ENCODE measurements at regions not wholly inside any gene's neighbourhood (a gene's known extent, or its start where the extent isn't known, plus 50 kb on each side); places are given as distances from the start of the nearest gene placed in this dataset.
"Not testable (repeated sequence)": the region's sequence is repeated elsewhere in the genome, so short reads cannot be mapped to it uniquely, and the experiment has no call there.

- H3K36me3 ChIP-seq (replicated peaks) = no peaks in the 10 kb centered on the region
- in situ Hi-C loops (cut with HindIII; ENCODE audit: low pct_ligation_motif_present, low sequenced_read_pairs) = no loop called here
- H3K27ac ChIP-seq = no peak overlapping the region
- TF ChIP-seq CTCF (IDR thresholded peaks at IDR 0.05; ENCODE audit: low read depth, low read length, missing control alignments) = no peak
- H3K4me3 ChIP-seq (ENCODE audit: low read depth, low read length) = no peak overlapping the region
- DNase-seq = no peak
- H3K27me3 ChIP-seq (replicated peaks) = no peaks in the 10 kb centered on the region
Measured at GRCh38 chr15:99467338-99467720, 98.5 kb upstream of the MEF2A start.

- DNase-seq = no peak
- H3K4me3 ChIP-seq (ENCODE audit: low read depth, low read length) = no peak overlapping the region
- no peak for TF ChIP-seq CTCF (IDR thresholded peaks at IDR 0.05; ENCODE audit: low read depth, low read length, missing control alignments)
- H3K27ac ChIP-seq = no peak overlapping the region
- in situ Hi-C loops (cut with HindIII; ENCODE audit: low pct_ligation_motif_present, low sequenced_read_pairs) = no loop called here
- H3K36me3 ChIP-seq (replicated peaks) = no peaks in the 10 kb centered on the region
- no peaks in the 10 kb centered on the region for H3K27me3 ChIP-seq (replicated peaks)
Measured at GRCh38 chr15:99467853-99468464, 97.8 kb upstream of the MEF2A start.

- H3K27ac ChIP-seq; DNase-seq; H3K27me3 ChIP-seq (replicated peaks); H3K36me3 ChIP-seq (replicated peaks); H3K4me3 ChIP-seq (ENCODE audit: low read depth, low read length); in situ Hi-C loops (cut with HindIII; ENCODE audit: low pct_ligation_motif_present, low sequenced_read_pairs): not testable (repeated sequence)
Measured at GRCh38 chr15:99470204-99470603, 95.6 kb upstream of the MEF2A start.

GRCh38 chr15:99472416-99473145 lies 93.2 kb upstream of the MEF2A start:
- no peaks in the 10 kb centered on the region for H3K36me3 ChIP-seq (replicated peaks)
- no peak for DNase-seq
- H3K27ac ChIP-seq = no peak overlapping the region
- no peaks in the 10 kb centered on the region for H3K27me3 ChIP-seq (replicated peaks)
- no peak for TF ChIP-seq CTCF (IDR thresholded peaks at IDR 0.05; ENCODE audit: low read depth, low read length, missing control alignments)
- in situ Hi-C loops (cut with HindIII; ENCODE audit: low pct_ligation_motif_present, low sequenced_read_pairs) = no loop called here
- no peak overlapping the region for H3K4me3 ChIP-seq (ENCODE audit: low read depth, low read length)

GRCh38 chr15:99473981-99474906 lies 91.5 kb upstream of the MEF2A start:
- no peaks in the 10 kb centered on the region for H3K27me3 ChIP-seq (replicated peaks)
- H3K36me3 ChIP-seq (replicated peaks) = no peaks in the 10 kb centered on the region
- no peak overlapping the region for H3K27ac ChIP-seq
- no peak overlapping the region for H3K4me3 ChIP-seq (ENCODE audit: low read depth, low read length)
- in situ Hi-C loops (cut with HindIII; ENCODE audit: low pct_ligation_motif_present, low sequenced_read_pairs) = no loop called here
- no peak for DNase-seq
- no peak for TF ChIP-seq CTCF (IDR thresholded peaks at IDR 0.05; ENCODE audit: low read depth, low read length, missing control alignments)
